Stomach (tissue), 4 donors: ENCODE measurements at regions not wholly inside any gene's neighbourhood (a gene's known extent, or its start where the extent isn't known, plus 50 kb on each side); places are given as distances from the start of the nearest gene placed in this dataset.

Experiments used
- POLR2A ChIP-seq, 4 donors: fragments of 450-650 bp; IDR thresholded peaks; one replicate each; pipeline ENCODE4 v1.6.1; 2016; ENCODE audit warnings: antibody characterized with exemption in 4 of 4, control low read depth in 2 of 4, mild to moderate bottlenecking in 1 of 4, moderate library complexity in 1 of 4
- TF ChIP-seq, protein P1 (sequence below), 7 experiments: fragments of 450-650 bp in 4 of 7; fragments of 200-600 bp in 3 of 7; sonication (generic) in 3 of 7; IDR thresholded peaks; one replicate each; pipeline ENCODE4 v1.5.1; 2016 to 2019; ENCODE audit warnings: antibody characterized with exemption in 7 of 7, control low read depth in 2 of 7, mild to moderate bottlenecking in 1 of 7

DNA sequence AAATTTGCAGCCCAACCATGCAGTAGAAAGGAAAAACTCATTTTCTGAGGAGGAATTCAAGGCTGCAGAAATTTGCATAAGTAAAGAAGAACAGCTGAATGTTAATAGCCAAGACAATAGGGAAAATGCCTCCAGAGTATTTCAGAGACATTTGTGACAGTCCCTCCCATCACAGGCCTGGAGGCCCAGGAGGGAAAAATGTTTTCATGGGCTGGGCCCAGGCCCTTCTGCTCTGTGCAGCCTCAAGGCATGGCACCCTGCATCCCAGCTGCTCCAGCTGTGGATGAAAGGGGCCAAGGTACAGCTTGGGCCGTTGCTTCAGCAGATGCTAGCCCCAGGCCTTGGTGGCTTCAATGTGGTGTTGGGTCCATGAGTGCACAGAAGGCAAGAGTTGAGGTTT is 62.3 kb downstream of the ATXN7L3B start:
- TF ChIP-seq, protein P1, sequence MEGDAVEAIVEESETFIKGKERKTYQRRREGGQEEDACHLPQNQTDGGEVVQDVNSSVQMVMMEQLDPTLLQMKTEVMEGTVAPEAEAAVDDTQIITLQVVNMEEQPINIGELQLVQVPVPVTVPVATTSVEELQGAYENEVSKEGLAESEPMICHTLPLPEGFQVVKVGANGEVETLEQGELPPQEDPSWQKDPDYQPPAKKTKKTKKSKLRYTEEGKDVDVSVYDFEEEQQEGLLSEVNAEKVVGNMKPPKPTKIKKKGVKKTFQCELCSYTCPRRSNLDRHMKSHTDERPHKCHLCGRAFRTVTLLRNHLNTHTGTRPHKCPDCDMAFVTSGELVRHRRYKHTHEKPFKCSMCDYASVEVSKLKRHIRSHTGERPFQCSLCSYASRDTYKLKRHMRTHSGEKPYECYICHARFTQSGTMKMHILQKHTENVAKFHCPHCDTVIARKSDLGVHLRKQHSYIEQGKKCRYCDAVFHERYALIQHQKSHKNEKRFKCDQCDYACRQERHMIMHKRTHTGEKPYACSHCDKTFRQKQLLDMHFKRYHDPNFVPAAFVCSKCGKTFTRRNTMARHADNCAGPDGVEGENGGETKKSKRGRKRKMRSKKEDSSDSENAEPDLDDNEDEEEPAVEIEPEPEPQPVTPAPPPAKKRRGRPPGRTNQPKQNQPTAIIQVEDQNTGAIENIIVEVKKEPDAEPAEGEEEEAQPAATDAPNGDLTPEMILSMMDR (IDR thresholded peaks at IDR 0.05) = no peak
- TF ChIP-seq POLR2A (IDR thresholded peaks at IDR 0.05) = no peak
